ENCODE measurements at regions not wholly inside any gene's neighbourhood (a gene's known extent, or its start where the extent isn't known, plus 50 kb on each side); places are given as distances from the start of the nearest gene placed in this dataset.

DNA sequence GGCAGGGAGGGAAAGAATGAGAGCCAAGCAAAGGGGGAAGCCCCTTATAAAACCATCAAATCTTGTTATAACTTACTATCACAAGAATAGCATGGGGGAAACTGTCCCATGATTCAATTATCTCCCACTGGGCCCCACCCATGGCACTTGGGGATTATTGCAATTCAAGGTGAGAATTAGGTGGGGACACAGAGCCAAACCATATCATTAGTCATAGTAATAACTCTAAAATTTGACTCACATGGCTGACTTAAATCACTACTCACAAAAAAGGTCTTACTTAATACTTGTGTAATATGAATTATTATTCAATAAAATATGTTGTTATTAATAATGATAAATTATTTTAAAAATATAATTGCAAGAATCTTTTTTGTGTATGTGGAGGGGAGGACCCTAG lies 178.1 kb upstream of the TCF21 start:
- TF ChIP-seq EZH2 (IDR thresholded peaks at IDR 0.05; ENCODE audit: borderline replicate concordance, low read depth, low read length, poor library complexity, severe bottlenecking) = no peak
- TF ChIP-seq, protein P1, sequence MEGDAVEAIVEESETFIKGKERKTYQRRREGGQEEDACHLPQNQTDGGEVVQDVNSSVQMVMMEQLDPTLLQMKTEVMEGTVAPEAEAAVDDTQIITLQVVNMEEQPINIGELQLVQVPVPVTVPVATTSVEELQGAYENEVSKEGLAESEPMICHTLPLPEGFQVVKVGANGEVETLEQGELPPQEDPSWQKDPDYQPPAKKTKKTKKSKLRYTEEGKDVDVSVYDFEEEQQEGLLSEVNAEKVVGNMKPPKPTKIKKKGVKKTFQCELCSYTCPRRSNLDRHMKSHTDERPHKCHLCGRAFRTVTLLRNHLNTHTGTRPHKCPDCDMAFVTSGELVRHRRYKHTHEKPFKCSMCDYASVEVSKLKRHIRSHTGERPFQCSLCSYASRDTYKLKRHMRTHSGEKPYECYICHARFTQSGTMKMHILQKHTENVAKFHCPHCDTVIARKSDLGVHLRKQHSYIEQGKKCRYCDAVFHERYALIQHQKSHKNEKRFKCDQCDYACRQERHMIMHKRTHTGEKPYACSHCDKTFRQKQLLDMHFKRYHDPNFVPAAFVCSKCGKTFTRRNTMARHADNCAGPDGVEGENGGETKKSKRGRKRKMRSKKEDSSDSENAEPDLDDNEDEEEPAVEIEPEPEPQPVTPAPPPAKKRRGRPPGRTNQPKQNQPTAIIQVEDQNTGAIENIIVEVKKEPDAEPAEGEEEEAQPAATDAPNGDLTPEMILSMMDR (conservative IDR thresholded peaks at IDR 0.05; ENCODE audit: low read depth, low read length) = no peak
- no peak overlapping the region for H3K27ac ChIP-seq (ENCODE audit: low read depth, low read length, poor library complexity, severe bottlenecking)
- ChIA-PET POLR2A (ENCODE audit: low non-redundant PET) (no interaction called here), CTCF (no interaction called here)
- H3K4me3 ChIP-seq (ENCODE audit: low read depth, low read length, poor library complexity, severe bottlenecking) = no peak overlapping the region
- intact Hi-C loops (cut with micrococcal nuclease; ENCODE audit: unreplicated experiment) = no loop called here
- H3K36me3 ChIP-seq (ENCODE audit: insufficient read depth, low read length, poor library complexity, severe bottlenecking) = no peaks in the 10 kb centered on the region
- H3K27me3 ChIP-seq (replicated peaks; ENCODE audit: insufficient read depth, low read depth, low read length, poor library complexity) = peaks cover 84% of the 10 kb centered on the region
- BruUV-seq (replicated peaks) = no TSS peak
- H3K4me1 ChIP-seq (ENCODE audit: insufficient read depth, low read length, poor library complexity, severe bottlenecking) = no peaks in the 10 kb centered on the region
- DNase-seq (ENCODE audit: low spot score) = no peak
- no peaks in the 10 kb centered on the region for H3K9me3 ChIP-seq (ENCODE audit: low read depth, low read length, poor library complexity, severe bottlenecking)

DNA sequence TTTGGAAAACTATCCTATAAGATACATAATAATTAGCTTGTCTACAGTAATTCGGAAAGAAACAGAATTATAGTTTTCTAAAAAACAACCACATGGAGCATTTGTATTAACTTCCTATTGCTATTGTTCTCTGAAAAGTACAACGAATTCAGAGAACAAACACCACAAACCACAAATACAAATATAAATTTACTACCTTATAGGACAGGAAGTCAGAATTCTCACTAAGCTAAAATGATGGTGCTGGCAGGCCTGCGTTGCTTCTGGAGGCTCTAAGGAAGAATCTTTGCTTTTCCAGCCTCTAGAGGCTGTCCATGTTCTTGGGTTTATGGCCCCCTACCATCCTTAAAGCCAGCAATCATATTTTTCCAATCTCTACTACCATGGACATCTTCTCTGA lies 173.6 kb upstream of the TCF21 start:
- Histone ChIP-seq H3K9me3 (ENCODE audit: low read depth, low read length, poor library complexity, severe bottlenecking) (no peaks in the 10 kb centered on the region), H3K4me3 (ENCODE audit: low read depth, low read length, poor library complexity, severe bottlenecking) (no peak overlapping the region), H3K27me3 (replicated peaks; ENCODE audit: insufficient read depth, low read depth, low read length, poor library complexity) (peaks cover 86% of the 10 kb centered on the region), H3K36me3 (ENCODE audit: insufficient read depth, low read length, poor library complexity, severe bottlenecking) (no peaks in the 10 kb centered on the region), H3K4me1 (ENCODE audit: insufficient read depth, low read length, poor library complexity, severe bottlenecking) (no peaks in the 10 kb centered on the region), H3K27ac (ENCODE audit: low read depth, low read length, poor library complexity, severe bottlenecking) (no peak overlapping the region)
- intact Hi-C loops (cut with micrococcal nuclease; ENCODE audit: unreplicated experiment) = no loop called here
- ChIA-PET CTCF (interaction anchor here (0.5 kb wide), 1 partner anchor 120 kb away, joined by 3 read pairs; no protein-coding TSS in a partner anchor), POLR2A (ENCODE audit: low non-redundant PET) (no interaction called here)
- TF ChIP-seq, protein P1 (conservative IDR thresholded peaks at IDR 0.05; ENCODE audit: low read depth, low read length) = no peak
- peak; percentile 14 for TF ChIP-seq EZH2 (IDR thresholded peaks at IDR 0.05; ENCODE audit: borderline replicate concordance, low read depth, low read length, poor library complexity, severe bottlenecking)
- no peak for DNase-seq (ENCODE audit: low spot score)
- no TSS peak for BruUV-seq (replicated peaks)

DNA sequence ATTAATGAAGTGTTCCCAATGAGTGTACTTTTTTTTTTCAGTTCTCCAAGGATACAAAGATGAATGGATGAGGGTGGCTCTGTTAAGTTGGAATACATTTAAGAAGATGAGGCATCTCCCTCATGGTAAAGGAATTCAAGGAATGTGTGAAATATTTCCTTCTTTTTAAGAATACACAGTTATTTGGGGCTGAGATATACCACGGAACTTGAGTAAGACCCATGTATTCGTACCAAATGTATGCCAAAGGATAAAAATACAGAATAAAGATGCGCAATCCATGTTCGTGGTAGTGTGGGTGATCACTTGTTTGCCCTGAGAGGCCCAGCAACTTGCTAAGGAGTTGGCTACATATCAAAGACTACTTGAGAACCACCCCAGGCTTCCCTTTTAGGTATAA lies 164.2 kb upstream of the TCF21 start:
- TF ChIP-seq, protein P1 (conservative IDR thresholded peaks at IDR 0.05; ENCODE audit: low read depth, low read length) = no peak
- TF ChIP-seq EZH2 (IDR thresholded peaks at IDR 0.05; ENCODE audit: borderline replicate concordance, low read depth, low read length, poor library complexity, severe bottlenecking) = no peak
- peaks cover 34% of the 10 kb centered on the region for H3K27me3 ChIP-seq (replicated peaks; ENCODE audit: insufficient read depth, low read depth, low read length, poor library complexity)
- ChIA-PET POLR2A (ENCODE audit: low non-redundant PET) (no interaction called here), CTCF (no interaction called here)
- H3K4me3 ChIP-seq (ENCODE audit: low read depth, low read length, poor library complexity, severe bottlenecking) = no peak overlapping the region
- H3K9me3 ChIP-seq (ENCODE audit: low read depth, low read length, poor library complexity, severe bottlenecking) = peaks cover 9% of the 10 kb centered on the region
- peak; percentile 6 for DNase-seq (ENCODE audit: low spot score)
- no peaks in the 10 kb centered on the region for H3K4me1 ChIP-seq (ENCODE audit: insufficient read depth, low read length, poor library complexity, severe bottlenecking)
- intact Hi-C loops (cut with micrococcal nuclease; ENCODE audit: unreplicated experiment) = no loop called here
- H3K36me3 ChIP-seq (ENCODE audit: insufficient read depth, low read length, poor library complexity, severe bottlenecking) = no peaks in the 10 kb centered on the region
- no TSS peak for BruUV-seq (replicated peaks)
- no peak overlapping the region for H3K27ac ChIP-seq (ENCODE audit: low read depth, low read length, poor library complexity, severe bottlenecking)
